Ovary (tissue), 7 donors: ENCODE measurements at regions not wholly inside any gene's neighbourhood (a gene's known extent, or its start where the extent isn't known, plus 50 kb on each side); places are given as distances from the start of the nearest gene placed in this dataset.

Source experiments
- DNase-seq, 5 donors: peaks; one replicate each; pipeline ENCODE4 v3.0.0-alpha.2; 2019 to 2020
- H3K27ac ChIP-seq, 2 donors: fragments of 200-600 bp; one replicate each; pipeline versions ENCODE4 v1.5.1 to v1.8.0; 2019 to 2022
- H3K27me3 ChIP-seq: fragments of 200-600 bp; one replicate; pipeline ENCODE4 v1.8.0; 2022
- H3K36me3 ChIP-seq: fragments of 200-600 bp; sonication (generic); one replicate; pipeline ENCODE4 v1.5.1; 2019
- H3K4me1 ChIP-seq: one replicate; pipeline ENCODE4 v1.8.1; 2013; ENCODE audit warnings: mild to moderate bottlenecking, moderate library complexity; ENCODE audit not compliant: insufficient read depth
- H3K4me3 ChIP-seq: fragments of 200-600 bp; sonication (generic); one replicate; pipeline ENCODE4 v1.5.1; 2017
- H3K9me3 ChIP-seq, 2 donors: fragments of 200-600 bp in 1 of 2; sonication (generic) in 1 of 2; one replicate each; pipeline versions ENCODE4 v1.5.1 to v1.8.1; 2013 to 2019; ENCODE audit warnings: mild to moderate bottlenecking in 1 of 2, moderate library complexity in 1 of 2
- CTCF ChIP-seq, 3 donors: fragments of 450-650 bp in 2 of 3; fragments of 200-600 bp in 1 of 3; IDR thresholded peaks; one replicate each; pipeline versions ENCODE4 v1.5.1 to v1.8.0; 2016 to 2022; ENCODE audit warnings: antibody characterized with exemption in 3 of 3, mild to moderate bottlenecking in 1 of 3
- EP300 ChIP-seq: sonication (generic); formaldehyde crosslinking; IDR thresholded peaks from one replicate; pipeline ENCODE4 v1.6.1; 2017; ENCODE audit warnings: antibody characterized with exemption
- POLR2A ChIP-seq: fragments of 450-650 bp; IDR thresholded peaks from one replicate; pipeline ENCODE4 v1.6.1; 2017; ENCODE audit warnings: antibody characterized with exemption, mild to moderate bottlenecking, moderate library complexity
- WGBS, 3 donors: extraction: QIAGEN DNeasy Blood & Tissue Kit in 1 of 3; methylation state at CpG; one replicate each; pipeline versions ENCODE4 v1.1.5 to v1.1.7; 2013 to 2017; 5-methylcytosine and 5-hydroxymethylcytosine counted together
- intact Hi-C, 4 donors: fragments of 100-400 bp; cut with DNase I; formaldehyde crosslinking; loops; one replicate each; pipeline versions ENCODE4 v1.11.0 to v1.15.1; 2022 to 2023
- donor health status: DM: no; HTN: no; CAD: no; lungs with moderate emphysema.
- donor health status: DM: no; HTN: no; CAD: no.
- donor health status: Bipolar disorder and iron deficiency.
- donor health status: DM: no; HTN: no; CAD: no.
- donor health status: DM: yes; HTN: yes; CAD: no.

GRCh38 chr5:96043446-96043845, 81.8 kb upstream of the ELL2 start:
- no peak for DNase-seq
- H3K4me3 ChIP-seq: no peak overlapping the region
- no peak overlapping the region for H3K27ac ChIP-seq
- H3K9me3 ChIP-seq: no peaks in the 10 kb centered on the region
- no peaks in the 10 kb centered on the region for H3K36me3 ChIP-seq
- TF ChIP-seq POLR2A (no peak), EP300 (no peak), CTCF (IDR thresholded peaks at IDR 0.05) (no peak)
- no peaks in the 10 kb centered on the region for H3K27me3 ChIP-seq
- intact Hi-C loops: no loop called here
- no peaks in the 10 kb centered on the region for H3K4me1 ChIP-seq

GRCh38 chr5:96037128-96037527, 75.5 kb upstream of the ELL2 start:
- H3K4me1 ChIP-seq: no peaks in the 10 kb centered on the region
- no peak overlapping the region for H3K4me3 ChIP-seq
- DNase-seq: no peak
- H3K27ac ChIP-seq: no peak overlapping the region
- intact Hi-C loops: no loop called here
- 75 to 77% (median 76%) methylated on average over 2 of the region's 2 CpGs for WGBS, 3 donors
- H3K9me3 ChIP-seq: no peaks in the 10 kb centered on the region
- H3K36me3 ChIP-seq: no peaks in the 10 kb centered on the region
- no peaks in the 10 kb centered on the region for H3K27me3 ChIP-seq
- TF ChIP-seq CTCF (IDR thresholded peaks at IDR 0.05): no peak

GRCh38 chr5:96036301-96036700, 74.7 kb upstream of the ELL2 start:
- no peak for DNase-seq
- Histone ChIP-seq H3K36me3 (no peaks in the 10 kb centered on the region), H3K9me3 (no peaks in the 10 kb centered on the region), H3K4me3 (no peak overlapping the region), H3K4me1 (no peaks in the 10 kb centered on the region), H3K27ac (no peak overlapping the region), H3K27me3 (no peaks in the 10 kb centered on the region)
- TF ChIP-seq EP300: no peak
- no peak for TF ChIP-seq POLR2A
- no peak for TF ChIP-seq CTCF (IDR thresholded peaks at IDR 0.05)
- intact Hi-C loops: no loop called here
- WGBS, 3 donors: 63 to 69% (median 66%) methylated on average over 1 of the region's 1 CpG

- Histone ChIP-seq H3K9me3 (no peaks in the 10 kb centered on the region), H3K27me3 (no peaks in the 10 kb centered on the region), H3K4me3 (no peak overlapping the region), H3K4me1 (no peaks in the 10 kb centered on the region), H3K27ac (no peak overlapping the region), H3K36me3 (no peaks in the 10 kb centered on the region)
- no peak for DNase-seq
- WGBS, 3 donors: 91 to 95% (median 93%) methylated on average over 3 of the region's 3 CpGs
- intact Hi-C loops: no loop called here
- TF ChIP-seq POLR2A: no peak
- TF ChIP-seq CTCF (IDR thresholded peaks at IDR 0.05): no peak
- TF ChIP-seq EP300: no peak
Measured at GRCh38 chr5:96035796-96036195, 74.1 kb upstream of the ELL2 start.

- no peak for DNase-seq
- TF ChIP-seq EP300 (no peak), POLR2A (no peak), CTCF (IDR thresholded peaks at IDR 0.05) (no peak)
- H3K4me1 ChIP-seq: no peaks in the 10 kb centered on the region
- 88 to 94% (median 88%) methylated on average over 1 of the region's 1 CpG for WGBS, 3 donors
- intact Hi-C loops: no loop called here
- H3K9me3 ChIP-seq: no peaks in the 10 kb centered on the region
- no peak overlapping the region for H3K27ac ChIP-seq
- H3K27me3 ChIP-seq: no peaks in the 10 kb centered on the region
- H3K36me3 ChIP-seq: no peaks in the 10 kb centered on the region
- H3K4me3 ChIP-seq: no peak overlapping the region
Measured at GRCh38 chr5:96033116-96033515, 71.5 kb upstream of the ELL2 start.
